ENCODE measurements at regions not wholly inside any gene's neighbourhood (a gene's known extent, or its start where the extent isn't known, plus 50 kb on each side); places are given as distances from the start of the nearest gene placed in this dataset.

- TF ChIP-seq, protein P1, sequence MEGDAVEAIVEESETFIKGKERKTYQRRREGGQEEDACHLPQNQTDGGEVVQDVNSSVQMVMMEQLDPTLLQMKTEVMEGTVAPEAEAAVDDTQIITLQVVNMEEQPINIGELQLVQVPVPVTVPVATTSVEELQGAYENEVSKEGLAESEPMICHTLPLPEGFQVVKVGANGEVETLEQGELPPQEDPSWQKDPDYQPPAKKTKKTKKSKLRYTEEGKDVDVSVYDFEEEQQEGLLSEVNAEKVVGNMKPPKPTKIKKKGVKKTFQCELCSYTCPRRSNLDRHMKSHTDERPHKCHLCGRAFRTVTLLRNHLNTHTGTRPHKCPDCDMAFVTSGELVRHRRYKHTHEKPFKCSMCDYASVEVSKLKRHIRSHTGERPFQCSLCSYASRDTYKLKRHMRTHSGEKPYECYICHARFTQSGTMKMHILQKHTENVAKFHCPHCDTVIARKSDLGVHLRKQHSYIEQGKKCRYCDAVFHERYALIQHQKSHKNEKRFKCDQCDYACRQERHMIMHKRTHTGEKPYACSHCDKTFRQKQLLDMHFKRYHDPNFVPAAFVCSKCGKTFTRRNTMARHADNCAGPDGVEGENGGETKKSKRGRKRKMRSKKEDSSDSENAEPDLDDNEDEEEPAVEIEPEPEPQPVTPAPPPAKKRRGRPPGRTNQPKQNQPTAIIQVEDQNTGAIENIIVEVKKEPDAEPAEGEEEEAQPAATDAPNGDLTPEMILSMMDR (IDR thresholded peaks at IDR 0.05; ENCODE audit: insufficient read depth, missing control alignments), result no peak
- no peak for DNase-seq (ENCODE audit: insufficient read length, low spot score)
- FAIRE-seq, result no peak
Measured at GRCh38 chr6:16832043-16832567, 70.8 kb upstream of the ATXN1 start.

DNA sequence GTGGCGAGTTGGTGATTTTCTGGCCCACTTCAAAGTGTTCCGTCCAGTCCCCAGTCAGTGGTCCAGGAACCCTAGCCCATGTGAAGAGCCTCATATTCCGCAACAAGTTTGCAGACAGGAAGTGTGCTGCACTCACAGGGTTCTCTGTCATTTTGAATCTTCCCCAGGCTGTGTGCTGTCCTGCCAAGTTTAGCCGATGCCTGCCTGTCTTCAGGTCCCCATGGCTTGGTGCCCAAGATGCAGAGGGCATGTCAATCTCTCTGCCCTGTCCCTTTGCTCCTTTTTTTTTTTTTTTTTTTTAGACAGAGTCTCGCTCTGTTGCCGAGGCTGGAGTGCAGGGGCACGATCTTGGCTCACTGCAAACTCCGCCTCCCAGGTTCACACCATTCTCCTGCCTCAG is 69.9 kb upstream of the ATXN1 start:
- no peak for DNase-seq (ENCODE audit: insufficient read length, low spot score)
- TF ChIP-seq, protein P1 (IDR thresholded peaks at IDR 0.05; ENCODE audit: insufficient read depth, missing control alignments), result no peak

GRCh38 chr6:16828058-16828457 is 66.8 kb upstream of the ATXN1 start:
- no peak for FAIRE-seq
- DNase-seq (ENCODE audit: insufficient read length, low spot score), result no peak

More for the DNA sequence above, 69.9 kb upstream of the ATXN1 start:
- no peak for FAIRE-seq

DNA sequence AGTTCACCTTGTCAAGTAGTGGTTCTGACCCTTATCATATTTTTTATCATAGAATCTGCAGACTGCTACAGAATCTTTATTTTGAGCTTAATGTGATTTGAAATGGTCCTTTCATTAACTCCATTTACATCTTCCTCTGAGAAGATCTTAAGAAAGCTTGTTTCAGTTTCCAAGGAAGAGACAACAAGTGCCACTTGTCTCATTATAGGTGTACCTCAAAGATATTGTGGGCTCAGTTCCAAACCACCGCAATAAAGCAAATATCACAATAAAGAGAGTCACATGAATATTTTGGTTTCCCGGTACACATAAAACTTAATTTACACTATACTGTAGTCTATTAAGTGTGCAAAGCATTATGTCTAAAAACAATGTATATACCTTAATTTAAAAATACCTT is 66.4 kb upstream of the ATXN1 start:
- FAIRE-seq, result no peak

More at GRCh38 chr6:16828058-16828457, 66.8 kb upstream of the ATXN1 start:
- TF ChIP-seq, protein P1 (IDR thresholded peaks at IDR 0.05; ENCODE audit: insufficient read depth, missing control alignments), result no peak

DNA sequence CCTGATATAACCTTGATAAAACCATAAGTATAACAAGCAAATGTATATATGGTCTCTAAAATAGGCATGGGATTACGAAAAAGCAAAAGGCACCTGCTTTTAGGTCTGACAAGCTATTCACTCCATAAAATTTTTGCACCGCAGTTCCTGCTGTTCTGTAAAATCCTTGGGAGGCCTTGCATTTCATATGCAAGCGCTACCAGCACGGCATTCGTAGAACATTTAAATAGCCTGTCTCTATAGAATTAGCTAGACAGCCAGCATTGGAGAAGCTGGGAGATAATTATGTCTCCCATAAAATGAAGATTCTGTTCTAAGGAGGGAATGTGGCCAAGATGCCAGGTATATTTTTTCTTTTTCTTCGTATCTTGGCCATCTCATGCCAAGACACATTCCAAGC is 64.5 kb upstream of the ATXN1 start:
- TF ChIP-seq, protein P1 (IDR thresholded peaks at IDR 0.05; ENCODE audit: insufficient read depth, missing control alignments), result no peak
- no peak for FAIRE-seq

More for the DNA sequence above, 66.4 kb upstream of the ATXN1 start:
- TF ChIP-seq, protein P1 (IDR thresholded peaks at IDR 0.05; ENCODE audit: insufficient read depth, missing control alignments), result no peak
- no peak for DNase-seq (ENCODE audit: insufficient read length, low spot score)

DNA sequence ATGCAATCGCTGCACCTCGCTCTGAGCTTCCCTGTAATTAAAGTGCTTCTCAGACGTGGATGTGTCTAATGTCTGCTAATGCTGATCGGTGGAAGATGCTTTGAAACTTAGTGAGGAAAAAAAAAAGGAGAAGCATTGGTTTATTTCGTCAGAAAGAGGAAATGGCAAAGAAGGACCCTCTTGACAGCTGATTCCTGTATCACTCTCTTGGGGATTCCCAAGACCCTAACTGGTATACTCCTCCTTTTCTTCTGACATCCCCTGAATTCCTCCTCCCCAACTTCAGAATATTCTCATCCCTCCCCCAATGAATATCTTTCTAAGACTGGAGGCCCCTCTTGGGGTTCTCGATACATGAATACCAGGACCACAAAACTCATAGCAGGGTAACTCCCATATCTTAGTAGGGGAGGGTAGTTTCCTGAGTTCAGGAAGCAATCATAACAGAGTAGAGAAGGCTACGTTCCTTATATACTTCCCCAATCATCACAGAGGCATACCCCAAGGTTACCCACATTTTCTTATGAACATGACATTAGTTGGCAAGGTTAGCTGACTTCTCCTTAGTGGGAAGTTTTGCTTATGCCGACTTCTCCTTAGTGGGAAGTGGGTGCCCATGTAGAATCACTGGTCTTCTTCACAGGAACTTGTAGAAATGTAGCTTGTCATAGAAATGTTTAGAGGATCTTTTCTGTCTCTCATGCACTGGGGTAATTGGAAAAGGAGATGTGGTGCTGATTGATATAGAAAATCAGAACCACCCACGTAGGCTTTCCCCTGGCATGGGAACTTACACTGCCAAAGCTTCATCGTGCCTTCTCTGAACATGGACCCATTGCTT is 63.8 kb upstream of the ATXN1 start:
- DNase-seq (ENCODE audit: insufficient read length, low spot score) (no peak), FAIRE-seq (no peak)
- TF ChIP-seq, protein P1 (IDR thresholded peaks at IDR 0.05; ENCODE audit: insufficient read depth, missing control alignments), result no peak

More for the DNA sequence above, 64.5 kb upstream of the ATXN1 start:
- DNase-seq (ENCODE audit: insufficient read length, low spot score), result no peak

Measured in D721Med (cell line).